ENCODE measurements at regions not wholly inside any gene's neighbourhood (a gene's known extent, or its start where the extent isn't known, plus 50 kb on each side); places are given as distances from the start of the nearest gene placed in this dataset.

DNA sequence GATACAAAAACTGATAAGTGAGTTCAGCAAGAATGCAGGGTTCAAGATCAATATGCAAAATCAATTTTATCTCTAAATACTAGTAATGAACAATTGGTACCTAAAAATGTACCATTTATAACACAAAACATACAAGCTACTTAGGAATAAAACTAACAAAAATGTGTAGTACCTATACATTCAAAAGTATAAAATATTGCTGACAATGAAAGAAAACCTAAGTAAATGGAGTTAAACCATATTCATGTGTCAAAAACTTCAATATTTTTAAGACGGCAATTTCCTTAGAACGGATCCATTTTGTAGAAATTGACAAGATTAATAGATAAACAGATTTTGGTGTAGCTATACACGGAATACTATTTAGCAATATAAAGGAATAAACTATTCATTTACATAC is 343.1 kb upstream of the CCDC54 start:
- H3K36me3 Mint-ChIP-seq (ENCODE audit: low read depth) = no peaks in the 10 kb centered on the region
- TF ChIP-seq, protein P1, sequence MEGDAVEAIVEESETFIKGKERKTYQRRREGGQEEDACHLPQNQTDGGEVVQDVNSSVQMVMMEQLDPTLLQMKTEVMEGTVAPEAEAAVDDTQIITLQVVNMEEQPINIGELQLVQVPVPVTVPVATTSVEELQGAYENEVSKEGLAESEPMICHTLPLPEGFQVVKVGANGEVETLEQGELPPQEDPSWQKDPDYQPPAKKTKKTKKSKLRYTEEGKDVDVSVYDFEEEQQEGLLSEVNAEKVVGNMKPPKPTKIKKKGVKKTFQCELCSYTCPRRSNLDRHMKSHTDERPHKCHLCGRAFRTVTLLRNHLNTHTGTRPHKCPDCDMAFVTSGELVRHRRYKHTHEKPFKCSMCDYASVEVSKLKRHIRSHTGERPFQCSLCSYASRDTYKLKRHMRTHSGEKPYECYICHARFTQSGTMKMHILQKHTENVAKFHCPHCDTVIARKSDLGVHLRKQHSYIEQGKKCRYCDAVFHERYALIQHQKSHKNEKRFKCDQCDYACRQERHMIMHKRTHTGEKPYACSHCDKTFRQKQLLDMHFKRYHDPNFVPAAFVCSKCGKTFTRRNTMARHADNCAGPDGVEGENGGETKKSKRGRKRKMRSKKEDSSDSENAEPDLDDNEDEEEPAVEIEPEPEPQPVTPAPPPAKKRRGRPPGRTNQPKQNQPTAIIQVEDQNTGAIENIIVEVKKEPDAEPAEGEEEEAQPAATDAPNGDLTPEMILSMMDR (IDR thresholded peaks at IDR 0.05) = no peak
- no peak overlapping the region for H3K27ac Mint-ChIP-seq
- H3K4me3 Mint-ChIP-seq = no peak overlapping the region
- H3K4me1 Mint-ChIP-seq = no peaks in the 10 kb centered on the region
- H3K27me3 Mint-ChIP-seq (ENCODE audit: low read depth, poor library complexity) = no peaks in the 10 kb centered on the region
- no peak for DNase-seq
- peaks cover 36% of the 10 kb centered on the region for H3K9me3 Mint-ChIP-seq

DNA sequence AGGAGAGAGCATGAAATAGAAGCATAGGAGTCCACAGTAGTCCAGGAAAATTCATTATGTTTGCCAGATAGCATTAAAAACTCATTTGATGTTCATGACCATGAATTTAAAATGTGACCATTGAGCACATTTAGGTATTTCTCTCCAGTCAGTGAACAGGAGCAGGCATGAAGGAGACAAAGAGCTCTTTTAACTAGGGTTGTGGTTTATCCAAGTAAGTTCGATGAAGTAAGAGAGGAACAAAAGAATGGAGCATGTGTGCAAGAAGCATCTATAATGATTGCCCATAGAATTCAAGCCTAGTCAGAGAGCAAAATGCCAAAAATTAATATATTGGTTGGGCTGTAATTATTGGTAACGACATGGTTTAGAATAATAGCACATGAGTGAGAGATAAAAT is 342.1 kb upstream of the CCDC54 start:
- Mint-ChIP-seq H3K9me3 (peaks cover 38% of the 10 kb centered on the region), H3K36me3 (ENCODE audit: low read depth) (no peaks in the 10 kb centered on the region), H3K4me3 (no peak overlapping the region), H3K4me1 (no peaks in the 10 kb centered on the region), H3K27ac (no peak overlapping the region), H3K27me3 (ENCODE audit: low read depth, poor library complexity) (no peaks in the 10 kb centered on the region)
- no peak for DNase-seq
- TF ChIP-seq, protein P1 (IDR thresholded peaks at IDR 0.05) = no peak

DNA sequence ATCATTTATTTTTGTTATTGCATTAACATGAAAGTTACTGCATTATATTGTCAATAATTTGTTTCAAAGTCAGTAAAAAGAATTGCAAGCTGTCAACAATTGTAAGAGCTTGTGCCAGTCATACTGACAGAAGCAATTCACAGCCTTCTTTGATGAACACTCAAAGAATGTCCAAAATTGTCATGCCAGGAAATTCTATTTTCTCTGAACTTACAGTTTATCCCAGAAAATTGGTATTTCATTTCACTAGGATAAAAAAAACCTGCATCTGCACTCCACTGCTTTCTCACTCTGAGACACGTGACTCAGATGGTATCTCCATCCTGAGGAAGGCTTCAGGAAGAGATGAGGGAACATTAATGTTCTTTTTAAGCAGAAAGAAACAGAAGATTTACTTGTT is 332.6 kb upstream of the CCDC54 start:
- Mint-ChIP-seq H3K4me3 (no peak overlapping the region), H3K9me3 (peaks cover 22% of the 10 kb centered on the region), H3K36me3 (ENCODE audit: low read depth) (no peaks in the 10 kb centered on the region), H3K4me1 (no peaks in the 10 kb centered on the region), H3K27ac (no peak overlapping the region), H3K27me3 (ENCODE audit: low read depth, poor library complexity) (peaks cover 3% of the 10 kb centered on the region)
- TF ChIP-seq, protein P1 (IDR thresholded peaks at IDR 0.05) = no peak
- no peak for DNase-seq

DNA sequence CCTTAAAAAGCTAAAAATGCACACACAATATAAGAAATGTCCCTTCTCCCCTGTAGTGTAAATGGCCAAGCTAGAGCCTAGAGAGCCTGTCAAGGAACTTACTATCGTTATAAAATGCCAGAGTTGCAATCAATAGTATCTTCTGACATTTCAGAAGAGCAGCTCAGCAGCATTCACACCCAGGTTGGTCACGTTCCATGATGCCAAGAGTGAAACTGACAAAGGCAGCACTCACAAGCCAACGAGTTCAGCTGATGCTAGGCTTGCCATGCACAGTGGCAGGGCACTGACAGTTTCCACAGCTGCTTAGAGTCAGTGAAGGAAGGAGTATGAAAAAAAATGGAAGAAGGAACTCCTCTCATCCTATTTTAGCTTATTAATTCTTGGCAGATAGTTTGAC is 331.4 kb upstream of the CCDC54 start:
- Mint-ChIP-seq H3K4me3 (no peak overlapping the region), H3K4me1 (no peaks in the 10 kb centered on the region), H3K36me3 (ENCODE audit: low read depth) (no peaks in the 10 kb centered on the region), H3K27me3 (ENCODE audit: low read depth, poor library complexity) (peaks cover 3% of the 10 kb centered on the region), H3K9me3 (peaks cover 15% of the 10 kb centered on the region), H3K27ac (no peak overlapping the region)
- TF ChIP-seq, protein P1 (IDR thresholded peaks at IDR 0.05) = no peak
- DNase-seq = no peak

DNA sequence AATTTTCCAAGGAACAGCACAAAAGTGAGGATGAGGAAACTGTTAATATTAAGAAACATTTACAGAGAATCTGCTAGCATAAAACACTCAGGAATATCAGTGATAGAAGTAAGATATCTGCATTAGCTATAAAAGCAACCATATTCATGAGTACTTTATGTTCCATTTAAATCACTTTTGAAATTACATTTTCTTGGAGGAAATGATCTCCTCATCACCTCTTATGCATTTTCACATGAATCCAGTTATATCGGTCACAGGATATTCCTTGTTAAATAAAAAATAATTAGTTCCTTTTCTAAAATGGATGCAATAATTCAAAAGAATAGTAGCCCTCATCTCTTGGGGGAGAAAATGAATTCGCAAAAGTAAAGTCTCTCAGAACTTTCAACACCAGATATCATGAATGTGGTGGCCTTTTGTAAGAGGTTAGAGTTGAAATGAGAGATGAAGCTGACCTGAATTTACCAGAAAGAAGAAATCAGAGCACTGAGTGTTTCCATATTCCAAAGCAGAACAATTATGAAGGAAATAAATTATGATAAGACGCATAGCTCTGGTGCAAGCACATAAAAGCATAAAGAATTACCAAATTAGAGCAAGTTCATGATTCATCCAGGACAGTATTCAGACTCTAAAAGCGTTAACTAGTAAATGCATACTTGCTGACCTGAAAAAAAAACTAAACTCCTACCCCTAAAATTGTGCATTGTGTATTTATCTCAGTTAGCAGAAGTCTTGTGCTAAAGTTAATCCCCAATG is 321.9 kb upstream of the CCDC54 start:
- Mint-ChIP-seq H3K4me3 (no peak overlapping the region), H3K27ac (no peak overlapping the region), H3K36me3 (ENCODE audit: low read depth) (no peaks in the 10 kb centered on the region), H3K4me1 (no peaks in the 10 kb centered on the region), H3K9me3 (no peaks in the 10 kb centered on the region), H3K27me3 (ENCODE audit: low read depth, poor library complexity) (no peaks in the 10 kb centered on the region)
- TF ChIP-seq, protein P1 (IDR thresholded peaks at IDR 0.05) = no peak
- no peak for DNase-seq

DNA sequence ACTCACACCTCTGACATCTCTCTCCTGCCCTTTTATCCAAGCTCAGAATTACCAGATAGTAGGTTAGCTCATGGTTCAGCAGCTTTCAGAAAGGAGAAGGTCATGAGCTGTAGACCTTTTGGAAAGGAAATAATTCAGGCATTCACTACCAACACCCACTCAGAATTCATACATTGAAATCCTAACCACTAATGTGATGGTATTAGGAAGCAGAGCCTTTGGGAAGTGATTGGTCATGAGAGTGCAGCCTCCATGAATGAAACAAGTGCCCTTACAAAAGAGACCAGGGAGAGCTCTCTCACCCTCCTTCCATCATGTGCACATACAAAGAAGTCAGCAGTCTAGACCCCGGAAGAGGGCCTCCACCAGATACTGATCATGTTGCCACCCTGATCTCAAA is 315.8 kb upstream of the CCDC54 start:
- no peak for DNase-seq
- no peaks in the 10 kb centered on the region for H3K9me3 Mint-ChIP-seq
- peaks cover 2% of the 10 kb centered on the region for H3K27me3 Mint-ChIP-seq (ENCODE audit: low read depth, poor library complexity)
- TF ChIP-seq, protein P1 (IDR thresholded peaks at IDR 0.05) = no peak
- no peaks in the 10 kb centered on the region for H3K36me3 Mint-ChIP-seq (ENCODE audit: low read depth)
- H3K4me3 Mint-ChIP-seq = no peak overlapping the region
- no peak overlapping the region for H3K27ac Mint-ChIP-seq
- H3K4me1 Mint-ChIP-seq = peaks cover 24% of the 10 kb centered on the region
